ENCODE measurements at regions not wholly inside any gene's neighbourhood (a gene's known extent, or its start where the extent isn't known, plus 50 kb on each side); places are given as distances from the start of the nearest gene placed in this dataset.

GRCh38 chr7:123393623-123394022 is 140.8 kb downstream of the IQUB start:
- TF ChIP-seq USF2 (IDR thresholded peaks at IDR 0.05; ENCODE audit: borderline replicate concordance, low read depth, low read length): no peak
- no peak for TF ChIP-seq SUZ12 (IDR thresholded peaks at IDR 0.05; ENCODE audit: unreplicated experiment)
- TF ChIP-seq CTCF (IDR thresholded peaks at IDR 0.05 in 2 of 3, conservative IDR thresholded peaks at IDR 0.05 in 1 of 3; ENCODE audit: control insufficient read depth in 2 of 3, extremely low read depth in 1 of 3, insufficient read depth in 1 of 3, low read depth in 3 of 3, low read length in 3 of 3): no peak
- no peak for TF ChIP-seq KDM1A (IDR thresholded peaks at IDR 0.05; ENCODE audit: borderline replicate concordance)
- no peak for TF ChIP-seq MEF2B (IDR thresholded peaks at IDR 0.05; ENCODE audit: partially characterized antibody, poor library complexity, severe bottlenecking)
- no peak for TF ChIP-seq EZH2 (IDR thresholded peaks at IDR 0.05; ENCODE audit: borderline replicate concordance, control insufficient read depth, low read depth, low read length)
- TF ChIP-seq ZBED1 (IDR thresholded peaks at IDR 0.05; ENCODE audit: borderline replicate concordance): no peak
